Calu3 (cell line): ENCODE measurements at regions not wholly inside any gene's neighbourhood (a gene's known extent, or its start where the extent isn't known, plus 50 kb on each side); places are given as distances from the start of the nearest gene placed in this dataset.

ENCODE experiments used
- BruUV-seq: library from RNA; stranded (reverse); fragments of 400-500 nt; replicated peaks from 2 replicates; lab custom pipeline; 2021; lab: Mats Ljungman, UMichigan
- CTCF ChIA-PET: fragments of 300-600 bp; sonication (Branson Sonifier 250); formaldehyde crosslinking; loops from one replicate; lab custom pipeline; 2022; ENCODE audit warnings: antibody characterized with exemption; lab: Charles Lee
- DNase-seq: peaks from one replicate; pipeline ENCODE4 v3.0.0; 2022
- H3K27ac Mint-ChIP-seq: one replicate; pipeline ENCODE4 v1.8.0; 2022; ENCODE audit warnings: mixed read lengths; ENCODE audit not compliant: unreplicated experiment
- H3K27me3 Mint-ChIP-seq: one replicate; pipeline ENCODE4 v1.8.0; 2022; ENCODE audit warnings: mixed read lengths; ENCODE audit not compliant: unreplicated experiment
- H3K36me3 Mint-ChIP-seq: one replicate; pipeline ENCODE4 v1.8.0; 2022; ENCODE audit warnings: mild to moderate bottlenecking, moderate library complexity, mixed read lengths; ENCODE audit not compliant: insufficient read depth, unreplicated experiment
- H3K4me1 Mint-ChIP-seq: one replicate; pipeline ENCODE4 v1.8.0; 2022; ENCODE audit warnings: mild to moderate bottlenecking, low read depth, mixed read lengths; ENCODE audit not compliant: unreplicated experiment
- H3K4me3 Mint-ChIP-seq: one replicate; pipeline ENCODE4 v1.8.0; 2022; ENCODE audit warnings: mild to moderate bottlenecking, low read depth, moderate library complexity, mixed read lengths; ENCODE audit not compliant: unreplicated experiment
- H3K9me3 Mint-ChIP-seq: one replicate; pipeline ENCODE4 v1.8.0; 2022; ENCODE audit warnings: low read depth, mixed read lengths; ENCODE audit not compliant: unreplicated experiment
- CTCF ChIP-seq: fragments of 200-600 bp; IDR thresholded peaks from one replicate; pipeline ENCODE4 v1.8.0; 2022; ENCODE audit warnings: antibody characterized with exemption; ENCODE audit not compliant: unreplicated experiment
- intact Hi-C: fragments of 100-400 bp; cut with micrococcal nuclease; formaldehyde crosslinking; loops from one replicate; pipeline ENCODE4 v1.10.0; 2022; ENCODE audit not compliant: unreplicated experiment

GRCh38 chr13:80438521-80438920, 97.6 kb upstream of the SPRY2 start:
- no TSS peak for BruUV-seq
- Mint-ChIP-seq H3K36me3 (no peaks in the 10 kb centered on the region), H3K4me1 (no peaks in the 10 kb centered on the region), H3K4me3 (no peak overlapping the region), H3K27me3 (no peaks in the 10 kb centered on the region), H3K27ac (no peak overlapping the region), H3K9me3 (no peaks in the 10 kb centered on the region)
- no peak for TF ChIP-seq CTCF
- DNase-seq: no peak
- CTCF ChIA-PET: no interaction called here
- intact Hi-C loops: no loop called here

GRCh38 chr13:80437231-80437630, 96.3 kb upstream of the SPRY2 start:
- Mint-ChIP-seq H3K27ac (no peak overlapping the region), H3K4me3 (no peak overlapping the region), H3K27me3 (no peaks in the 10 kb centered on the region), H3K4me1 (no peaks in the 10 kb centered on the region), H3K9me3 (no peaks in the 10 kb centered on the region), H3K36me3 (no peaks in the 10 kb centered on the region)
- CTCF ChIA-PET: no interaction called here
- TF ChIP-seq CTCF: no peak
- intact Hi-C loops: no loop called here
- no peak for DNase-seq
- no TSS peak for BruUV-seq

GRCh38 chr13:80436571-80437169, 95.7 kb upstream of the SPRY2 start:
- intact Hi-C loops: no loop called here
- TF ChIP-seq CTCF: no peak
- BruUV-seq: no TSS peak
- Mint-ChIP-seq H3K4me1 (no peaks in the 10 kb centered on the region), H3K36me3 (no peaks in the 10 kb centered on the region), H3K4me3 (no peak overlapping the region), H3K9me3 (no peaks in the 10 kb centered on the region), H3K27ac (no peak overlapping the region), H3K27me3 (no peaks in the 10 kb centered on the region)
- CTCF ChIA-PET: no interaction called here
- DNase-seq: no peak

- Mint-ChIP-seq H3K4me1 (no peaks in the 10 kb centered on the region), H3K4me3 (no peak overlapping the region), H3K9me3 (no peaks in the 10 kb centered on the region), H3K27ac (no peak overlapping the region), H3K27me3 (no peaks in the 10 kb centered on the region), H3K36me3 (no peaks in the 10 kb centered on the region)
- CTCF ChIA-PET: no interaction called here
- no TSS peak for BruUV-seq
- DNase-seq: no peak
- intact Hi-C loops: no loop called here
- TF ChIP-seq CTCF: no peak
Observed at GRCh38 chr13:80430561-80430960, 89.6 kb upstream of the SPRY2 start.
